Transverse colon (tissue), 4 donors: ENCODE measurements at regions not wholly inside any gene's neighbourhood (a gene's known extent, or its start where the extent isn't known, plus 50 kb on each side); places are given as distances from the start of the nearest gene placed in this dataset.

Experiments
- CTCF ChIP-seq, 5 experiments: fragments of 200-600 bp in 3 of 5; fragments of 450-650 bp in 2 of 5; sonication (generic) in 3 of 5; IDR thresholded peaks; 1 replicate in 2 of 5; 2 replicates in 3 of 5; pipeline ENCODE4 v1.5.1; 2016 to 2017; ENCODE audit warnings: antibody characterized with exemption in 5 of 5, inconsistent platforms in 3 of 5, mild to moderate bottlenecking in 2 of 5, moderate library complexity in 1 of 5
- POLR2AphosphoS5 ChIP-seq, 3 donors: sonication (generic); formaldehyde crosslinking; IDR thresholded peaks; one replicate each; pipeline ENCODE4 v1.6.1; 2016; ENCODE audit warnings: antibody characterized with exemption in 3 of 3

- no peak for TF ChIP-seq CTCF (IDR thresholded peaks at IDR 0.05)
- TF ChIP-seq POLR2AphosphoS5 (IDR thresholded peaks at IDR 0.05) = no peak
Observed at GRCh38 chr3:20546636-20547035, 360.6 kb upstream of the SGO1 start.
